RWPE2 (cell line): ENCODE measurements at regions not wholly inside any gene's neighbourhood (a gene's known extent, or its start where the extent isn't known, plus 50 kb on each side); places are given as distances from the start of the nearest gene placed in this dataset.

Experiments
- ATAC-seq: fragments of 200-7000 bp; cut with Tn5 transposase; 3 replicates; pipeline ENCODE4 v1.9.1; 2021; ENCODE audit warnings: low read depth
- DNase-seq: peaks from one replicate; pipeline ENCODE4 v3.0.0-alpha.2; 2020; ENCODE audit warnings: low spot score
- H3K27ac ChIP-seq: fragments of 450-650 bp; 2 replicates; pipeline ENCODE4 v1.5.1; 2017; ENCODE audit warnings: mild to moderate bottlenecking; ENCODE audit not compliant: poor library complexity, severe bottlenecking
- H3K27me3 ChIP-seq: fragments of 250-450 bp; sonication (Bioruptor Pico); 2 replicates; pipeline ENCODE4 v1.5.1; 2021; ENCODE audit warnings: mild to moderate bottlenecking, moderate library complexity; ENCODE audit not compliant: insufficient read depth, poor library complexity, severe bottlenecking
- H3K36me3 ChIP-seq: fragments of 250-450 bp; sonication (Bioruptor Pico); 2 replicates; pipeline ENCODE4 v1.5.1; 2020; ENCODE audit warnings: low read depth, mild to moderate bottlenecking, moderate library complexity
- H3K4me1 ChIP-seq: fragments of 250-450 bp; sonication (Bioruptor Pico); 2 replicates; pipeline ENCODE4 v1.5.1; 2021; ENCODE audit warnings: mild to moderate bottlenecking, moderate library complexity; ENCODE audit not compliant: insufficient read depth, poor library complexity, severe bottlenecking
- H3K4me3 ChIP-seq: fragments of 250-450 bp; sonication (Bioruptor Pico); 2 replicates; pipeline ENCODE4 v1.5.1; 2021; ENCODE audit warnings: mild to moderate bottlenecking, moderate library complexity; ENCODE audit not compliant: severe bottlenecking
- H3K9me3 ChIP-seq: fragments of 250-450 bp; sonication (Bioruptor Pico); 2 replicates; pipeline ENCODE4 v1.5.1; 2021; ENCODE audit warnings: mild to moderate bottlenecking, moderate library complexity; ENCODE audit not compliant: severe bottlenecking
- CTCF ChIP-seq: fragments of 450-650 bp; IDR thresholded peaks from one replicate; pipeline ENCODE4 v1.5.1; 2017; ENCODE audit warnings: mild to moderate bottlenecking, moderate library complexity; ENCODE audit not compliant: poor library complexity, severe bottlenecking

- H3K27ac ChIP-seq, result no peak overlapping the region
- TF ChIP-seq CTCF, result no peak
- ATAC-seq, result no peak
- H3K4me1 ChIP-seq, result no peaks in the 10 kb centered on the region
- no peak for DNase-seq
- no peaks in the 10 kb centered on the region for H3K9me3 ChIP-seq
- H3K36me3 ChIP-seq, result no peaks in the 10 kb centered on the region
- H3K27me3 ChIP-seq, result no peaks in the 10 kb centered on the region
- H3K4me3 ChIP-seq, result no peak overlapping the region
Measured at GRCh38 chr4:24160358-24160757, 270.5 kb upstream of the PPARGC1A start.

GRCh38 chr4:24158031-24158430 is 268.2 kb upstream of the PPARGC1A start:
- Histone ChIP-seq H3K27ac (no peak overlapping the region), H3K4me3 (no peak overlapping the region), H3K36me3 (no peaks in the 10 kb centered on the region), H3K9me3 (no peaks in the 10 kb centered on the region), H3K27me3 (no peaks in the 10 kb centered on the region), H3K4me1 (no peaks in the 10 kb centered on the region)
- ATAC-seq, result no peak
- no peak for DNase-seq
- no peak for TF ChIP-seq CTCF

GRCh38 chr4:24150034-24150433 is 260.2 kb upstream of the PPARGC1A start:
- ATAC-seq (no peak), DNase-seq (no peak)
- Histone ChIP-seq H3K4me3 (no peak overlapping the region), H3K36me3 (no peaks in the 10 kb centered on the region), H3K27ac (no peak overlapping the region), H3K4me1 (no peaks in the 10 kb centered on the region), H3K9me3 (no peaks in the 10 kb centered on the region), H3K27me3 (peaks cover 7% of the 10 kb centered on the region)
- TF ChIP-seq CTCF, result no peak

GRCh38 chr4:24146127-24146526 is 256.3 kb upstream of the PPARGC1A start:
- Histone ChIP-seq H3K27ac (no peak overlapping the region), H3K4me1 (no peaks in the 10 kb centered on the region), H3K36me3 (no peaks in the 10 kb centered on the region), H3K9me3 (no peaks in the 10 kb centered on the region), H3K27me3 (no peaks in the 10 kb centered on the region), H3K4me3 (no peak overlapping the region)
- no peak for DNase-seq
- TF ChIP-seq CTCF, result no peak
- ATAC-seq, result no peak

- H3K9me3 ChIP-seq, result no peaks in the 10 kb centered on the region
- no peak for TF ChIP-seq CTCF
- no peaks in the 10 kb centered on the region for H3K27me3 ChIP-seq
- H3K4me3 ChIP-seq, result no peak overlapping the region
- H3K4me1 ChIP-seq, result no peaks in the 10 kb centered on the region
- ATAC-seq (no peak), DNase-seq (no peak)
- no peak overlapping the region for H3K27ac ChIP-seq
- no peaks in the 10 kb centered on the region for H3K36me3 ChIP-seq
Measured at GRCh38 chr4:24145591-24145990, 255.7 kb upstream of the PPARGC1A start.
